ENCODE measurements at regions not wholly inside any gene's neighbourhood (a gene's known extent, or its start where the extent isn't known, plus 50 kb on each side); places are given as distances from the start of the nearest gene placed in this dataset.

- DNase-seq (ENCODE audit: insufficient read length, low spot score) (no peak), FAIRE-seq (no peak)
- no peak for TF ChIP-seq TAF1 (IDR thresholded peaks at IDR 0.05; ENCODE audit: low read depth, low read length)
- no peak for TF ChIP-seq POU2F2 (IDR thresholded peaks at IDR 0.05; ENCODE audit: low read depth, low read length)
- TF ChIP-seq POLR2AphosphoS5 (IDR thresholded peaks at IDR 0.05; ENCODE audit: low read depth, low read length), result no peak
- no peak for TF ChIP-seq PAX5 (IDR thresholded peaks at IDR 0.05; ENCODE audit: insufficient read depth, low read length, severe bottlenecking)
- no peak for TF ChIP-seq SPI1 (IDR thresholded peaks at IDR 0.05; ENCODE audit: low read depth, low read length)
- no peak for TF ChIP-seq POLR2A (IDR thresholded peaks at IDR 0.05; ENCODE audit: low read depth, low read length)
Observed at GRCh38 chr11:112637876-112638275, 323.3 kb upstream of the NCAM1 start.

GRCh38 chr11:112639469-112639868 is 321.8 kb upstream of the NCAM1 start:
- FAIRE-seq (no peak), DNase-seq (ENCODE audit: insufficient read length, low spot score) (no peak)
- TF ChIP-seq POLR2A (IDR thresholded peaks at IDR 0.05; ENCODE audit: low read depth, low read length) (no peak), POLR2AphosphoS5 (IDR thresholded peaks at IDR 0.05; ENCODE audit: low read depth, low read length) (no peak), SPI1 (IDR thresholded peaks at IDR 0.05; ENCODE audit: low read depth, low read length) (no peak), PAX5 (IDR thresholded peaks at IDR 0.05; ENCODE audit: insufficient read depth, low read length, severe bottlenecking) (no peak), POU2F2 (IDR thresholded peaks at IDR 0.05; ENCODE audit: low read depth, low read length) (no peak), TAF1 (IDR thresholded peaks at IDR 0.05; ENCODE audit: low read depth, low read length) (no peak)

GRCh38 chr11:112643416-112643815 is 317.8 kb upstream of the NCAM1 start:
- TF ChIP-seq POLR2AphosphoS5 (IDR thresholded peaks at IDR 0.05; ENCODE audit: low read depth, low read length), result no peak
- TF ChIP-seq POLR2A (IDR thresholded peaks at IDR 0.05; ENCODE audit: low read depth, low read length), result no peak
- TF ChIP-seq PAX5 (IDR thresholded peaks at IDR 0.05; ENCODE audit: insufficient read depth, low read length, severe bottlenecking), result no peak
- no peak for TF ChIP-seq POU2F2 (IDR thresholded peaks at IDR 0.05; ENCODE audit: low read depth, low read length)
- TF ChIP-seq SPI1 (IDR thresholded peaks at IDR 0.05; ENCODE audit: low read depth, low read length), result no peak
- TF ChIP-seq TAF1 (IDR thresholded peaks at IDR 0.05; ENCODE audit: low read depth, low read length), result no peak
- DNase-seq (ENCODE audit: insufficient read length, low spot score) (no peak), FAIRE-seq (no peak)

- peak; percentile 89 for FAIRE-seq
- DNase-seq (ENCODE audit: insufficient read length, low spot score), result no peak
- no peak for TF ChIP-seq TAF1 (IDR thresholded peaks at IDR 0.05; ENCODE audit: low read depth, low read length)
- peak; percentile 74 for TF ChIP-seq SPI1 (IDR thresholded peaks at IDR 0.05; ENCODE audit: low read depth, low read length)
- TF ChIP-seq POLR2AphosphoS5 (IDR thresholded peaks at IDR 0.05; ENCODE audit: low read depth, low read length), result no peak
Observed at GRCh38 chr11:112644410-112645131, 316.6 kb upstream of the NCAM1 start.

GRCh38 chr11:112649856-112650255 is 311.4 kb upstream of the NCAM1 start:
- no peak for FAIRE-seq
- no peak for DNase-seq (ENCODE audit: insufficient read length, low spot score)
- TF ChIP-seq PAX5 (IDR thresholded peaks at IDR 0.05; ENCODE audit: insufficient read depth, low read length, severe bottlenecking), result no peak

GRCh38 chr11:112650527-112650926 is 310.7 kb upstream of the NCAM1 start:
- no peak for FAIRE-seq
- no peak for DNase-seq (ENCODE audit: insufficient read length, low spot score)
- TF ChIP-seq POLR2AphosphoS5 (IDR thresholded peaks at IDR 0.05; ENCODE audit: low read depth, low read length) (no peak), POLR2A (IDR thresholded peaks at IDR 0.05; ENCODE audit: low read depth, low read length) (no peak), PAX5 (IDR thresholded peaks at IDR 0.05; ENCODE audit: insufficient read depth, low read length, severe bottlenecking) (no peak), POU2F2 (IDR thresholded peaks at IDR 0.05; ENCODE audit: low read depth, low read length) (no peak)

GRCh38 chr11:112651386-112651785 is 309.8 kb upstream of the NCAM1 start:
- DNase-seq (ENCODE audit: insufficient read length, low spot score) (no peak), FAIRE-seq (no peak)
- no peak for TF ChIP-seq SPI1 (IDR thresholded peaks at IDR 0.05; ENCODE audit: low read depth, low read length)
- no peak for TF ChIP-seq PAX5 (IDR thresholded peaks at IDR 0.05; ENCODE audit: insufficient read depth, low read length, severe bottlenecking)
- no peak for TF ChIP-seq TAF1 (IDR thresholded peaks at IDR 0.05; ENCODE audit: low read depth, low read length)
- no peak for TF ChIP-seq POU2F2 (IDR thresholded peaks at IDR 0.05; ENCODE audit: low read depth, low read length)
- TF ChIP-seq POLR2AphosphoS5 (IDR thresholded peaks at IDR 0.05; ENCODE audit: low read depth, low read length), result no peak

GRCh38 chr11:112652786-112653390 is 308.3 kb upstream of the NCAM1 start:
- TF ChIP-seq POLR2AphosphoS5 (IDR thresholded peaks at IDR 0.05; ENCODE audit: low read depth, low read length) (no peak), PAX5 (IDR thresholded peaks at IDR 0.05; ENCODE audit: insufficient read depth, low read length, severe bottlenecking) (no peak), TAF1 (IDR thresholded peaks at IDR 0.05; ENCODE audit: low read depth, low read length) (no peak), POLR2A (IDR thresholded peaks at IDR 0.05; ENCODE audit: low read depth, low read length) (no peak), POU2F2 (IDR thresholded peaks at IDR 0.05; ENCODE audit: low read depth, low read length) (no peak), SPI1 (IDR thresholded peaks at IDR 0.05; ENCODE audit: low read depth, low read length) (no peak)
- no peak for DNase-seq (ENCODE audit: insufficient read length, low spot score)
- no peak for FAIRE-seq

- FAIRE-seq (no peak), DNase-seq (ENCODE audit: insufficient read length, low spot score) (no peak)
- TF ChIP-seq POLR2AphosphoS5 (IDR thresholded peaks at IDR 0.05; ENCODE audit: low read depth, low read length) (no peak), POLR2A (IDR thresholded peaks at IDR 0.05; ENCODE audit: low read depth, low read length) (no peak), PAX5 (IDR thresholded peaks at IDR 0.05; ENCODE audit: insufficient read depth, low read length, severe bottlenecking) (no peak), POU2F2 (IDR thresholded peaks at IDR 0.05; ENCODE audit: low read depth, low read length) (no peak), SPI1 (IDR thresholded peaks at IDR 0.05; ENCODE audit: low read depth, low read length) (no peak), TAF1 (IDR thresholded peaks at IDR 0.05; ENCODE audit: low read depth, low read length) (no peak)
Observed at GRCh38 chr11:112655371-112655770, 305.8 kb upstream of the NCAM1 start.

GRCh38 chr11:112656772-112657428 is 304.3 kb upstream of the NCAM1 start:
- TF ChIP-seq PAX5 (IDR thresholded peaks at IDR 0.05; ENCODE audit: insufficient read depth, low read length, severe bottlenecking) (no peak), POU2F2 (IDR thresholded peaks at IDR 0.05; ENCODE audit: low read depth, low read length) (no peak), TAF1 (IDR thresholded peaks at IDR 0.05; ENCODE audit: low read depth, low read length) (no peak), POLR2AphosphoS5 (IDR thresholded peaks at IDR 0.05; ENCODE audit: low read depth, low read length) (no peak), SPI1 (IDR thresholded peaks at IDR 0.05; ENCODE audit: low read depth, low read length) (peak; percentile 28; the same call in 1 of the 2 replicates), POLR2A (IDR thresholded peaks at IDR 0.05; ENCODE audit: low read depth, low read length) (no peak)
- DNase-seq (ENCODE audit: insufficient read length, low spot score) (no peak), FAIRE-seq (no peak)

Measured in GM12891 (cell line).